ENCODE measurements at regions not wholly inside any gene's neighbourhood (a gene's known extent, or its start where the extent isn't known, plus 50 kb on each side); places are given as distances from the start of the nearest gene placed in this dataset.
"Not testable (repeated sequence)": the region's sequence is repeated elsewhere in the genome, so short reads cannot be mapped to it uniquely, and the experiment has no call there.

GRCh38 chr4:66797608-66798007 lies 747.7 kb downstream of the CENPC start:
- TF ChIP-seq CTCF (IDR thresholded peaks at IDR 0.05; ENCODE audit: low read depth, low read length) = no peak
- Histone ChIP-seq H3K27me3 (no peaks in the 10 kb centered on the region), H3K9me3 (no peaks in the 10 kb centered on the region), H3K4me3 (ENCODE audit: low read depth, low read length) (no peak overlapping the region), H3K4me1 (no peaks in the 10 kb centered on the region), H3K36me3 (no peaks in the 10 kb centered on the region)
- no peak for DNase-seq

- DNase-seq = no peak
- Histone ChIP-seq H3K9me3 (no peaks in the 10 kb centered on the region), H3K4me1 (no peaks in the 10 kb centered on the region), H3K36me3 (no peaks in the 10 kb centered on the region), H3K27me3 (no peaks in the 10 kb centered on the region), H3K4me3 (ENCODE audit: low read depth, low read length) (no peak overlapping the region)
- TF ChIP-seq CTCF (IDR thresholded peaks at IDR 0.05; ENCODE audit: low read depth, low read length) = no peak
These were observed 749.6 kb downstream of the CENPC start for GRCh38 chr4:66795724-66796123.

- TF ChIP-seq CTCF (IDR thresholded peaks at IDR 0.05; ENCODE audit: low read depth, low read length) = no peak
- Histone ChIP-seq H3K4me1 (no peaks in the 10 kb centered on the region), H3K36me3 (no peaks in the 10 kb centered on the region), H3K4me3 (ENCODE audit: low read depth, low read length) (no peak overlapping the region), H3K9me3 (no peaks in the 10 kb centered on the region), H3K27me3 (no peaks in the 10 kb centered on the region)
- no peak for DNase-seq
These were observed 750.8 kb downstream of the CENPC start for GRCh38 chr4:66794390-66795034.

- no peak for DNase-seq
- Histone ChIP-seq H3K36me3 (no peaks in the 10 kb centered on the region), H3K9me3 (no peaks in the 10 kb centered on the region), H3K27me3 (no peaks in the 10 kb centered on the region), H3K4me1 (no peaks in the 10 kb centered on the region), H3K4me3 (ENCODE audit: low read depth, low read length) (no peak overlapping the region)
- TF ChIP-seq CTCF (IDR thresholded peaks at IDR 0.05; ENCODE audit: low read depth, low read length) = no peak
These were observed 753.6 kb downstream of the CENPC start for GRCh38 chr4:66791686-66792085.

GRCh38 chr4:66785479-66785878 lies 759.8 kb downstream of the CENPC start:
- H3K27me3 ChIP-seq = no peaks in the 10 kb centered on the region
- DNase-seq = no peak
- no peak overlapping the region for H3K4me3 ChIP-seq (ENCODE audit: low read depth, low read length)
- no peaks in the 10 kb centered on the region for H3K36me3 ChIP-seq
- H3K9me3 ChIP-seq = no peaks in the 10 kb centered on the region
- H3K4me1 ChIP-seq = no peaks in the 10 kb centered on the region
- no peak for TF ChIP-seq CTCF (IDR thresholded peaks at IDR 0.05; ENCODE audit: low read depth, low read length)

- not testable (repeated sequence) for H3K36me3 ChIP-seq; H3K9me3 ChIP-seq; H3K4me3 ChIP-seq (ENCODE audit: low read depth, low read length); H3K27me3 ChIP-seq; DNase-seq; H3K4me1 ChIP-seq
These were observed 762.6 kb downstream of the CENPC start for GRCh38 chr4:66782751-66783150.

GRCh38 chr4:66777097-66777496 lies 768.2 kb downstream of the CENPC start:
- no peaks in the 10 kb centered on the region for H3K9me3 ChIP-seq
- no peaks in the 10 kb centered on the region for H3K36me3 ChIP-seq
- no peak for TF ChIP-seq CTCF (IDR thresholded peaks at IDR 0.05; ENCODE audit: low read depth, low read length)
- H3K4me3 ChIP-seq (ENCODE audit: low read depth, low read length) = no peak overlapping the region
- no peak for DNase-seq
- H3K27me3 ChIP-seq = no peaks in the 10 kb centered on the region
- H3K4me1 ChIP-seq = no peaks in the 10 kb centered on the region

All from BE2C (cell line).